KMS-11 (cell line): ENCODE measurements at regions not wholly inside any gene's neighbourhood (a gene's known extent, or its start where the extent isn't known, plus 50 kb on each side); places are given as distances from the start of the nearest gene placed in this dataset.

Experiments used
- H2AFZ ChIP-seq: fragments of 200-600 bp; sonication (generic); 2 replicates; pipeline ENCODE4 v1.6.1; 2016; ENCODE audit warnings: antibody characterized with exemption, mixed run types, low read depth
- H3K27ac ChIP-seq: fragments of 200-600 bp; sonication (generic); 2 replicates; pipeline ENCODE4 v1.6.1; 2016; ENCODE audit warnings: mild to moderate bottlenecking, mixed run types
- H3K27me3 ChIP-seq: fragments of 200-600 bp; sonication (generic); 2 replicates; pipeline ENCODE4 v1.6.1; 2017; ENCODE audit warnings: mild to moderate bottlenecking, low read depth, mixed run types, moderate library complexity; ENCODE audit not compliant: insufficient read depth
- H3K36me3 ChIP-seq: fragments of 200-600 bp; sonication (generic); 2 replicates; pipeline ENCODE4 v1.6.1; 2017; ENCODE audit warnings: mild to moderate bottlenecking, mixed run types; ENCODE audit not compliant: insufficient read depth
- H3K4me1 ChIP-seq: fragments of 200-600 bp; sonication (generic); 2 replicates; pipeline ENCODE4 v1.6.1; 2016; ENCODE audit warnings: mild to moderate bottlenecking, low read depth, mixed run types; ENCODE audit not compliant: poor library complexity, severe bottlenecking
- H3K4me2 ChIP-seq: fragments of 200-600 bp; sonication (generic); 2 replicates; pipeline ENCODE4 v1.7.0; 2016; ENCODE audit warnings: mild to moderate bottlenecking, mixed run types
- H3K4me3 ChIP-seq: fragments of 200-600 bp; sonication (generic); IDR thresholded peaks from 2 replicates; pipeline ENCODE4 v1.6.1; 2017; ENCODE audit warnings: low read depth, low read length, mixed read lengths; ENCODE audit not compliant: insufficient read depth
- H3K79me2 ChIP-seq: fragments of 200-600 bp; sonication (generic); 2 replicates; pipeline ENCODE4 v1.6.1; 2016; ENCODE audit warnings: low read depth, mixed run types; ENCODE audit not compliant: insufficient read depth
- H3K9ac ChIP-seq: fragments of 200-600 bp; sonication (generic); 2 replicates; pipeline ENCODE4 v1.6.1; 2016; ENCODE audit warnings: mild to moderate bottlenecking, mixed run types
- H4K20me1 ChIP-seq: fragments of 200-600 bp; sonication (generic); 2 replicates; pipeline ENCODE4 v1.6.1; 2016; ENCODE audit warnings: mild to moderate bottlenecking, mixed run types; ENCODE audit not compliant: insufficient read depth
- CTCF ChIP-seq: fragments of 200-600 bp; sonication (generic); conservative IDR thresholded peaks from 2 replicates; pipeline ENCODE4 v1.6.1; 2017; ENCODE audit warnings: low read depth, mild to moderate bottlenecking, antibody characterized with exemption, low read length, moderate library complexity, mixed read lengths

- Histone ChIP-seq H3K4me1 (peaks cover 20% of the 10 kb centered on the region), H3K4me3 (no peak overlapping the region), H3K36me3 (no peaks in the 10 kb centered on the region), H3K4me2 (no peak overlapping the region), H4K20me1 (no peaks in the 10 kb centered on the region), H3K79me2 (peaks cover 7% of the 10 kb centered on the region; the same call in 1 of the 2 replicates), H3K27ac (no peak overlapping the region), H2AFZ (no peak overlapping the region), H3K9ac (no peak overlapping the region), H3K27me3 (no peaks in the 10 kb centered on the region)
- no peak for TF ChIP-seq CTCF
Measured at GRCh38 chr13:50104493-50104892, 89.2 kb downstream of the KCNRG start.

- Histone ChIP-seq H3K27me3 (no peaks in the 10 kb centered on the region), H3K27ac (no peak overlapping the region), H3K79me2 (peaks cover 16% of the 10 kb centered on the region; the same call in 1 of the 2 replicates), H3K4me3 (no peak overlapping the region), H2AFZ (no peak overlapping the region), H3K4me1 (peaks cover 18% of the 10 kb centered on the region), H3K36me3 (no peaks in the 10 kb centered on the region), H3K9ac (no peak overlapping the region), H3K4me2 (no peak overlapping the region), H4K20me1 (no peaks in the 10 kb centered on the region)
- no peak for TF ChIP-seq CTCF
Measured at GRCh38 chr13:50106559-50106958, 91.3 kb downstream of the KCNRG start.

DNA sequence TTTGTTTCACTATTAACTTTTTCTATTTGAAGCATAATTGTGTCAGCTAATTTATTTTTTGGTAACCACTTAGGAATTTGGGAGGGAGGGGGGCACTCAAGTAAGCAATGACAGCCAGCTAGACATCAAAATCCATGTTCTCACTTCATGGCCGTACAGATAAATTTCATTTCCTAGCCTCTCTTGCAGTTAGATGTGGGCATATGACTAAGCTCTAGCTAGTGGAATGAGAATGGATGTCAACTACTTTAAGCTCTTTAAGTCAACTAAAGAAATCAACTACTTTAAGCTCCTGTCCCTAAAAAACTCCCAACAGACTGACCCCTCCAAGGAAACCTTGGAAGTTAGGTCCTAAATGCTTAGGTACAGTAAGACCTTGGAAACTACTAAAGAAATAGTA lies 92.0 kb downstream of the KCNRG start:
- H2AFZ ChIP-seq: no peak overlapping the region
- TF ChIP-seq CTCF: no peak
- H3K4me3 ChIP-seq: no peak overlapping the region
- H3K9ac ChIP-seq: no peak overlapping the region
- no peak overlapping the region for H3K4me2 ChIP-seq
- H3K4me1 ChIP-seq: peaks cover 15% of the 10 kb centered on the region
- H3K27ac ChIP-seq: no peak overlapping the region
- H3K27me3 ChIP-seq: no peaks in the 10 kb centered on the region
- no peaks in the 10 kb centered on the region for H3K36me3 ChIP-seq
- H3K79me2 ChIP-seq: peaks cover 20% of the 10 kb centered on the region; the same call in 1 of the 2 replicates
- no peaks in the 10 kb centered on the region for H4K20me1 ChIP-seq

GRCh38 chr13:50114961-50115360 lies 99.7 kb downstream of the KCNRG start:
- Histone ChIP-seq H3K4me3 (no peak overlapping the region), H3K36me3 (no peaks in the 10 kb centered on the region), H2AFZ (no peak overlapping the region), H3K79me2 (peaks cover 35% of the 10 kb centered on the region; the same call in 1 of the 2 replicates), H3K27ac (no peak overlapping the region), H3K9ac (no peak overlapping the region), H3K4me2 (no peak overlapping the region), H3K27me3 (no peaks in the 10 kb centered on the region), H4K20me1 (no peaks in the 10 kb centered on the region), H3K4me1 (no peaks in the 10 kb centered on the region)
- TF ChIP-seq CTCF: no peak
